ENCODE measurements at regions not wholly inside any gene's neighbourhood (a gene's known extent, or its start where the extent isn't known, plus 50 kb on each side); places are given as distances from the start of the nearest gene placed in this dataset.

DNA sequence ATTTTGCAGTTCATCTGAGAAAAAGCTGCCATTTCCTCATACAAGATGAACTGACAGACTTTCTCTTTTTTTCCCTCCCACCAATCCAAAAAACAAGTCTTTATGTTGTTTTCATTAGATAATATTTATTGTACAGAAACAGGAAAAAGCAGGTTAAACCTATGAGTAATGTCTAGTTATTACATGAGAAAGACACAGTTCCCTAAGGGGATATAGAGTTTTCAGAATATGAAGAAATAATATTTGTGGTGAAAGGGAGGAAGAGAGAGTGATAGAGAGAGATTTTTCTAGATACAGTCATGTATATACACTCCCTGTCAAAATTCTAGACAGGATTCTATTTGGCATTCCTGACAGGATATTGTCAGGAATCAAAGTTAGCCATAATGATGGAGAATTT is 392.4 kb downstream of the BMP2 start:
- no peak for TF ChIP-seq PRDM10 (tag by site-specific recombination; IDR thresholded peaks at IDR 0.05)
- TF ChIP-seq PATZ1 (tag by site-specific recombination; IDR thresholded peaks at IDR 0.05): no peak
- TF ChIP-seq, protein P1, sequence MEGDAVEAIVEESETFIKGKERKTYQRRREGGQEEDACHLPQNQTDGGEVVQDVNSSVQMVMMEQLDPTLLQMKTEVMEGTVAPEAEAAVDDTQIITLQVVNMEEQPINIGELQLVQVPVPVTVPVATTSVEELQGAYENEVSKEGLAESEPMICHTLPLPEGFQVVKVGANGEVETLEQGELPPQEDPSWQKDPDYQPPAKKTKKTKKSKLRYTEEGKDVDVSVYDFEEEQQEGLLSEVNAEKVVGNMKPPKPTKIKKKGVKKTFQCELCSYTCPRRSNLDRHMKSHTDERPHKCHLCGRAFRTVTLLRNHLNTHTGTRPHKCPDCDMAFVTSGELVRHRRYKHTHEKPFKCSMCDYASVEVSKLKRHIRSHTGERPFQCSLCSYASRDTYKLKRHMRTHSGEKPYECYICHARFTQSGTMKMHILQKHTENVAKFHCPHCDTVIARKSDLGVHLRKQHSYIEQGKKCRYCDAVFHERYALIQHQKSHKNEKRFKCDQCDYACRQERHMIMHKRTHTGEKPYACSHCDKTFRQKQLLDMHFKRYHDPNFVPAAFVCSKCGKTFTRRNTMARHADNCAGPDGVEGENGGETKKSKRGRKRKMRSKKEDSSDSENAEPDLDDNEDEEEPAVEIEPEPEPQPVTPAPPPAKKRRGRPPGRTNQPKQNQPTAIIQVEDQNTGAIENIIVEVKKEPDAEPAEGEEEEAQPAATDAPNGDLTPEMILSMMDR (tag by site-specific recombination; IDR thresholded peaks at IDR 0.05): no peak
- TF ChIP-seq ZBTB7A (tag by site-specific recombination; IDR thresholded peaks at IDR 0.05; ENCODE audit: low read depth): no peak
